H9 (cell line): ENCODE measurements at regions not wholly inside any gene's neighbourhood (a gene's known extent, or its start where the extent isn't known, plus 50 kb on each side); places are given as distances from the start of the nearest gene placed in this dataset.

Experiments used
- DNase-seq: peaks from one replicate; pipeline ENCODE4 v3.0.0-alpha.2; 2017
- H2AFZ ChIP-seq: one replicate; pipeline ENCODE4 v1.6.1; 2013; ENCODE audit warnings: mild to moderate bottlenecking, low read length, control low read depth, moderate library complexity
- H2AK5ac ChIP-seq: 2 replicates; pipeline ENCODE4 v1.6.1; 2013; ENCODE audit warnings: low read length, control low read depth, mixed read lengths; ENCODE audit not compliant: insufficient read length
- H2BK120ac ChIP-seq: one replicate; pipeline ENCODE4 v1.6.1; 2013; ENCODE audit warnings: low read depth, mild to moderate bottlenecking, low read length, control low read depth, inconsistent platforms; ENCODE audit not compliant: poor library complexity, severe bottlenecking
- H2BK12ac ChIP-seq: 2 replicates; pipeline ENCODE4 v1.6.1; 2013; ENCODE audit warnings: low read length, control low read depth, mixed read lengths, low read depth; ENCODE audit not compliant: insufficient read length
- H2BK15ac ChIP-seq: 2 replicates; pipeline ENCODE4 v1.6.1; 2013; ENCODE audit warnings: low read depth, low read length, control low read depth
- H2BK20ac ChIP-seq: one replicate; pipeline ENCODE4 v1.6.1; 2013; ENCODE audit warnings: low read depth, mild to moderate bottlenecking, low read length, control low read depth, inconsistent platforms; ENCODE audit not compliant: poor library complexity, severe bottlenecking
- H2BK5ac ChIP-seq: 2 replicates; pipeline ENCODE4 v1.6.1; 2013; ENCODE audit warnings: low read length, control low read depth, mixed read lengths; ENCODE audit not compliant: insufficient read length
- H3K14ac ChIP-seq: 2 replicates; pipeline ENCODE4 v1.6.1; 2013; ENCODE audit warnings: low read length, control low read depth; ENCODE audit not compliant: insufficient read depth
- H3K18ac ChIP-seq: 2 replicates; pipeline ENCODE4 v1.6.1; 2013; ENCODE audit warnings: low read depth, mild to moderate bottlenecking, mixed read lengths, low read length, control low read depth; ENCODE audit not compliant: insufficient read length
- H3K23ac ChIP-seq: 2 replicates; pipeline ENCODE4 v1.6.1; 2013; ENCODE audit warnings: low read length, control low read depth, mixed read lengths, low read depth; ENCODE audit not compliant: insufficient read length
- H3K23me2 ChIP-seq: 2 replicates; pipeline ENCODE4 v1.6.1; 2013; ENCODE audit warnings: low read depth, mild to moderate bottlenecking, mixed read lengths, low read length, control low read depth; ENCODE audit not compliant: insufficient read length, poor library complexity, severe bottlenecking
- H3K27ac ChIP-seq: 2 replicates; pipeline ENCODE4 v1.5.1; 2013; ENCODE audit warnings: low read length, control low read depth, mixed read lengths, low read depth; ENCODE audit not compliant: insufficient read length
- H3K27me3 ChIP-seq: 2 replicates; pipeline ENCODE4 v1.6.1; 2013; ENCODE audit warnings: low read length, control low read depth, inconsistent platforms; ENCODE audit not compliant: insufficient read depth
- H3K4ac ChIP-seq: 2 replicates; pipeline ENCODE4 v1.6.1; 2013; ENCODE audit warnings: low read depth, mild to moderate bottlenecking, control low read depth, inconsistent platforms, low read length, moderate library complexity
- H3K4me1 ChIP-seq: 2 replicates; pipeline ENCODE4 v1.6.1; 2013; ENCODE audit warnings: low read length, control low read depth, inconsistent platforms; ENCODE audit not compliant: insufficient read depth
- H3K4me2 ChIP-seq: 2 replicates; pipeline ENCODE4 v1.6.1; 2013; ENCODE audit warnings: low read length, control low read depth, mixed read lengths; ENCODE audit not compliant: insufficient read length, insufficient read depth
- H3K56ac ChIP-seq: 2 replicates; pipeline ENCODE4 v1.6.1; 2013; ENCODE audit warnings: low read depth, mild to moderate bottlenecking, mixed read lengths, low read length, control low read depth; ENCODE audit not compliant: insufficient read length
- H3K79me1 ChIP-seq: 2 replicates; pipeline ENCODE4 v1.6.1; 2013; ENCODE audit warnings: low read depth, mild to moderate bottlenecking, moderate library complexity, low read length, control low read depth, inconsistent platforms; ENCODE audit not compliant: insufficient read depth, poor library complexity, severe bottlenecking
- H3K79me2 ChIP-seq: 2 replicates; pipeline ENCODE4 v1.6.1; 2013; ENCODE audit warnings: low read length, control low read depth, inconsistent platforms; ENCODE audit not compliant: insufficient read depth
- H3K9ac ChIP-seq: 2 replicates; pipeline ENCODE4 v1.6.1; 2013; ENCODE audit warnings: low read length, control low read depth, mixed read lengths; ENCODE audit not compliant: insufficient read length; ENCODE audit errors: extremely low read depth
- H3K9me3 ChIP-seq: one replicate; pipeline ENCODE4 v1.6.1; 2013; ENCODE audit warnings: low read depth, low read length, inconsistent platforms; ENCODE audit not compliant: control insufficient read depth
- H3T11ph ChIP-seq: one replicate; pipeline ENCODE4 v1.6.1; 2013; ENCODE audit warnings: mild to moderate bottlenecking, low read length, control low read depth, inconsistent platforms
- H4K20me1 ChIP-seq: one replicate; pipeline ENCODE4 v1.6.1; 2013; ENCODE audit not compliant: control insufficient read depth, insufficient read length, insufficient read depth
- H4K5ac ChIP-seq: 2 replicates; pipeline ENCODE4 v1.6.1; 2013; ENCODE audit warnings: low read depth, mild to moderate bottlenecking, mixed read lengths, low read length, control low read depth; ENCODE audit not compliant: insufficient read length
- H4K8ac ChIP-seq: replicated peaks from 2 replicates; pipeline ENCODE4 v1.6.1; 2013; ENCODE audit warnings: low read length, control low read depth, mixed read lengths, low read depth; ENCODE audit not compliant: insufficient read length
- H4K91ac ChIP-seq: 2 replicates; pipeline ENCODE4 v1.6.1; 2013; ENCODE audit warnings: low read depth, mild to moderate bottlenecking, moderate library complexity, mixed read lengths, low read length, control low read depth; ENCODE audit not compliant: insufficient read length
- H3K27ac Mint-ChIP-seq, 3 experiments: 2 replicates in 2 of 3; 3 replicates in 1 of 3; pipeline ENCODE4 v1.8.0; 2020 to 2021; ENCODE audit warnings: mixed read lengths in 3 of 3, mild to moderate bottlenecking in 1 of 3, moderate library complexity in 1 of 3
- H3K27me3 Mint-ChIP-seq: 2 replicates; pipeline ENCODE4 v1.8.0; 2021; ENCODE audit warnings: low read depth, mild to moderate bottlenecking, moderate library complexity, mixed read lengths
- H3K36me3 Mint-ChIP-seq, 3 experiments: 2 replicates in 2 of 3; 3 replicates in 1 of 3; pipeline ENCODE4 v1.8.0; 2020 to 2021; ENCODE audit warnings: low read depth in 3 of 3, mixed read lengths in 3 of 3; ENCODE audit not compliant: insufficient read depth in 1 of 3
- H3K4me1 Mint-ChIP-seq, 2 experiments: 2 replicates each; pipeline ENCODE4 v1.8.0; 2020; ENCODE audit warnings: mixed read lengths in 2 of 2
- H3K4me3 Mint-ChIP-seq, 2 experiments: 2 replicates in 1 of 2; 3 replicates in 1 of 2; pipeline ENCODE4 v1.8.0; 2020 to 2021; ENCODE audit warnings: mild to moderate bottlenecking in 2 of 2, mixed read lengths in 2 of 2, moderate library complexity in 1 of 2
- H3K9me3 Mint-ChIP-seq, 2 experiments: 2 replicates in 1 of 2; 3 replicates in 1 of 2; pipeline ENCODE4 v1.8.0; 2020; ENCODE audit warnings: mild to moderate bottlenecking in 2 of 2, mixed read lengths in 2 of 2, moderate library complexity in 1 of 2
- WGBS: extraction: QIAGEN DNeasy Blood & Tissue Kit; methylation state at CpG from one replicate; pipeline ENCODE4 v1.1.7; 2013; ENCODE audit warnings: missing lambda C conversion rate, low lambda C conversion rate, mixed read lengths; ENCODE audit not compliant: insufficient read length; ENCODE audit errors: extremely low coverage; 5-methylcytosine and 5-hydroxymethylcytosine counted together
- TF ChIP-seq, protein P1 (sequence below): fragments of 200-600 bp; sonication (generic); conservative IDR thresholded peaks from 3 replicates; pipeline ENCODE4 v1.8.0; 2021; ENCODE audit warnings: antibody characterized with exemption, mild to moderate bottlenecking

DNA sequence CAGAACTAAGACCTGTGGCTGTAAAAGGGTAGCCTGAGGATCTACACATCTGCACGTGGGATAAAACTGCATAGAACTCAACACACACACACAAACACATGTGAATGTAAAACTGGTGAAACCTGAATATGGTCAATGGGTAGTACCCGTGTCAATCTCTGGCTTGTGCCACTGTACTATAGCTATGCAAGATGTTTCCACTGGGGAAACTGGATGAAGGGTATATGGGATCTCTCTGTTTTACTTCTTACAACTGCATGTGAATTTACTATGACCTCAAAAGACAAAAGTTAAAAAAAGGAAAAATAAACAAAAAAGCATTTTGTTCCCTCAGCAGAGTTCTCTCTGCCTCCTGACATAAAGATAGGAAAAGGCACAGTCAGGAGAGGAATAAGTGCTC is 143.3 kb upstream of the LHX1 start:
- TF ChIP-seq, protein P1, sequence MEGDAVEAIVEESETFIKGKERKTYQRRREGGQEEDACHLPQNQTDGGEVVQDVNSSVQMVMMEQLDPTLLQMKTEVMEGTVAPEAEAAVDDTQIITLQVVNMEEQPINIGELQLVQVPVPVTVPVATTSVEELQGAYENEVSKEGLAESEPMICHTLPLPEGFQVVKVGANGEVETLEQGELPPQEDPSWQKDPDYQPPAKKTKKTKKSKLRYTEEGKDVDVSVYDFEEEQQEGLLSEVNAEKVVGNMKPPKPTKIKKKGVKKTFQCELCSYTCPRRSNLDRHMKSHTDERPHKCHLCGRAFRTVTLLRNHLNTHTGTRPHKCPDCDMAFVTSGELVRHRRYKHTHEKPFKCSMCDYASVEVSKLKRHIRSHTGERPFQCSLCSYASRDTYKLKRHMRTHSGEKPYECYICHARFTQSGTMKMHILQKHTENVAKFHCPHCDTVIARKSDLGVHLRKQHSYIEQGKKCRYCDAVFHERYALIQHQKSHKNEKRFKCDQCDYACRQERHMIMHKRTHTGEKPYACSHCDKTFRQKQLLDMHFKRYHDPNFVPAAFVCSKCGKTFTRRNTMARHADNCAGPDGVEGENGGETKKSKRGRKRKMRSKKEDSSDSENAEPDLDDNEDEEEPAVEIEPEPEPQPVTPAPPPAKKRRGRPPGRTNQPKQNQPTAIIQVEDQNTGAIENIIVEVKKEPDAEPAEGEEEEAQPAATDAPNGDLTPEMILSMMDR = no peak
- no peak overlapping the region for H3K18ac ChIP-seq
- H3K27me3 ChIP-seq = no peaks in the 10 kb centered on the region
- no peak for DNase-seq
- no peak overlapping the region for H2BK20ac ChIP-seq
- H3K4me1 Mint-ChIP-seq = peaks cover 17 to 23% of the 10 kb centered on the region in 2 experiments
- H3K23me2 ChIP-seq = peaks cover 4% of the 10 kb centered on the region
- H4K91ac ChIP-seq = no peak overlapping the region
- no peak overlapping the region for H3K56ac ChIP-seq
- no peak overlapping the region for H3T11ph ChIP-seq
- H3K9me3 ChIP-seq = no peaks in the 10 kb centered on the region
- no peak overlapping the region for H3K4me2 ChIP-seq
- H2AK5ac ChIP-seq = no peak overlapping the region
- H2BK5ac ChIP-seq = no peak overlapping the region
- H3K79me2 ChIP-seq = no peaks in the 10 kb centered on the region; the same call in 1 of the 2 replicates
- no peak overlapping the region for H2AFZ ChIP-seq
- H3K79me1 ChIP-seq = no peaks in the 10 kb centered on the region
- H3K27ac Mint-ChIP-seq = no peak overlapping the region
- no peak overlapping the region for H4K5ac ChIP-seq
- H4K20me1 ChIP-seq = no peaks in the 10 kb centered on the region
- H3K27ac ChIP-seq = no peak overlapping the region
- no peak overlapping the region for H3K23ac ChIP-seq
- H2BK12ac ChIP-seq = no peak overlapping the region
- no peaks in the 10 kb centered on the region; a peak in 1 of 5 replicates for H3K9me3 Mint-ChIP-seq
- H3K36me3 Mint-ChIP-seq = no peaks in the 10 kb centered on the region
- H2BK15ac ChIP-seq = no peak overlapping the region
- no peak overlapping the region for H4K8ac ChIP-seq
- H2BK120ac ChIP-seq = no peak overlapping the region
- H3K4ac ChIP-seq = no peak overlapping the region
- no CpG with 5 or more reads among the region's 2 CpGs for WGBS
- peaks cover 6% of the 10 kb centered on the region for H3K27me3 Mint-ChIP-seq
- H3K9ac ChIP-seq = no peak overlapping the region
- peaks cover 8% of the 10 kb centered on the region; the same call in 1 of the 2 replicates for H3K4me1 ChIP-seq
- no peak overlapping the region for H3K4me3 Mint-ChIP-seq
- no peak overlapping the region for H3K14ac ChIP-seq
